Muscle of arm (tissue), 1 donor: ENCODE measurements at regions not wholly inside any gene's neighbourhood (a gene's known extent, or its start where the extent isn't known, plus 50 kb on each side); places are given as distances from the start of the nearest gene placed in this dataset.
"Not testable (repeated sequence)": the region's sequence is repeated elsewhere in the genome, so short reads cannot be mapped to it uniquely, and the experiment has no call there.

Source experiments
- DNase-seq: peaks from one replicate; pipeline ENCODE4 v3.0.0-alpha.2; 2013

DNA sequence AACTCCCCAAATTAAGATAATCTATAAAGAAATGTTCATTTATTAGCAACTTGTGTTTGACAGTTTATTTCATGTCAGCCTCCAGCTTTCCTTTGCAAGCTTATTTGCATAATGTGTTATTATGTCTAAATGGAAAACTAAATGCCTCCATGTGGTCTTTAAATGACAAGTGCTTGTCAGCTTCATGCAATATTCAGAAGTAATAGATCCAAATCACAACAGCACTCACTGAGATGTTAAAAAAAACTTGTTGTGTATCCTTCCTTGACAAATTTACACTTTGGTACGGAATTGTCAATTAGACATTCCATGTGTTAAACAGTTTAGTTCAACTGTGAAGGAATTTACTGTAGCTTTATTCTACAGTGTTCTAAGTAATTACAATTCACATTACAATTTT lies 124.4 kb upstream of the PTBP2 start:
- DNase-seq, result no peak

DNA sequence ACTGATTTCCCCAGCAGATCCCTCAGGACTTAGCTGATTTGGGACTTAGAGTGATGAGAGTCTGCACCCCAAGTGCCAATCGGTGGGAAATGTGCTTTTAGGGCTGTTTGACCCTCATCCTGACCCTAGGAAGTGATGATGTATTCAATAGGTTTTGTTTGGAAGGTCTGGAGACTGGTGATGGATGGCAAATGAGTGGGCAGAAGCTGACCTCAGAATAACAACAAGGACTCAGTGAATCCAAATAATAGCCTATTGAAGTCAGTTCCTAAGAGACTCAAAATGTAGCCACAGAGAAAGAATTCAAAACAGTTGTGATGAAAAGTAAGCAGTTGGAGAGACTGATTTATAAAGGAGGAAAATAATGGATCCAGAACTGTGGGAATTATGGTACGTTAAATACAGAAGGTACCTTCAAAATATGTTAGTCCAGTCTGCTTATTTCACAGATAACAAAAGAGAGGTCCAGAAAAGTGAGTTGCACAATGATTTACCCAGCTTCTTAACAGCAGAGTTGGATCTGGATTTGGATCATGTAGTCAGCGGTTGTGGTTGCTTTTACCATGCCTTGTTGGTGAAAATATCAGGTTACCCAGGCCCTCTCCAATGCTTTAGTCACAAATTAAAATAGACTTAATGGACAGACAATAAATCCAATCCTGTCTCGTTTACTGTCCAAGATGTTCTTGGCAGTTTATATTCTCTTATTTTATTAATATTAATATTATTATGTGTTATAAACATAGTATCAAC lies 123.0 kb upstream of the PTBP2 start:
- no peak for DNase-seq

DNA sequence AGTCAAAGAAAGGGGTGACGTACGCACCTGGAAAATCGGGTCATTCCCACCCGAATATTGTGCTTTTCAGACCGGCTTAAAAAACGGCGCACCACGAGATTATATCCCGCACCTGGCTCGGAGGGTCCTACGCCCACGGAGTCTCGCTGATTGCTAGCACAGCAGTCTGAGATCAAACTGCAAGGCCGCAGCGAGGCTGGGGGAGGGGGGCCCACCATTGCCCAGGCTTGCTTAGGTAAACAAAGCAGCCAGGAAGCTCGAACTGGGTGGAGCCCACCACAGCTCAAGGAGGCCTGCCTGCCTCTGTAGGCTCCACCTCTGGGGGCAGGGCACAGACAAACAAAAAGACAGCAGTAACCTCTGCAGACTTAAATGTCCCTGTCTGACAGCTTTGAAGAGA lies 117.0 kb upstream of the PTBP2 start:
- DNase-seq, result not testable (repeated sequence)

DNA sequence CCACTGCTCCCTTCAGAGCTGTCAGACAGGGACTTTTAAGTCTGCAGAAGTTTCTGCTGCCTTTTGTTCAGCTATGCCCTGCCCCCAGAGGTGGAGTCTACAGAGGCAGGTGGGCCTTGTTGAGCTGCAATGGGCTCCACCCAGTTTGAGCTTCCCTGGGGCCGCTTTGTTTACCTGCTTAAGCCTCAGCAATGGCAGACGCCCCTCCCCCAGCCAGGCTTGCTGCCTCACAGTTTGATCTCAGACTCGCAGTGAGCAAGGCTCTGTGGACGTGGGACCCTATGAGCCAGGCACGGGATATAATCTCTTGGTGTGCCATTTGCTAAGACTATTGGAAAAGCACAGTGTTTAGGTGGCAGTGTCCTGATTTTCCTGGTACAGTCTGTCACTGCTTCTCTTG lies 104.2 kb upstream of the PTBP2 start:
- not testable (repeated sequence) for DNase-seq

DNA sequence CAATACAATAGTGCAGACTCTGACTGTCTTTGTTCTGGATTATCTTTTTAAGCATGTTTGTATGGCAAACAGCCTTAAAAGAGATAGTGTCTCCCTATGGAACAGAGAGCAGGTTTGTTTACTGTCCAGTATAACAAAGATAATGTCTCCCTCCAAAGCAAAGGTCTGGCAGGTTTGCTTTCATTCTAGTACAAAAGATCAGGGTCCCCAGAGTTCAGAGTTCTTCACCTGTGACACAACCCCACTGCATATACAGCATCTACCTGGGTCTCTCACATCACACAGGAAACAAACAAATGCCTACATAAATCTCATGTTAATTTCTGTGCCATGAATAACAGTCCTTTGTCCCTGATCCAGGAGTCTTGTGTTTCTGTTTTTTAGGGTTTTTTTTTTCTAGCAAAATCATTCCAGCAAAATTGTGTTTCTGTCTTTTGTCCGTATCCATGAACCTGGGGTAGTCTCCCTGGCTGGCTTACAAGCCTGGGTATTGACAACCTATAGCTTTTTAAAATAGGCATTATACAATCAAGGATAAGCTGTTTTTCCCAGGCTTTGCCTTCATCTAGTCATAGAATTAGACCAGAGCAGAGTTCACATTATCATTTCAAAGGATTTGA lies 89.4 kb upstream of the PTBP2 start:
- DNase-seq, result no peak

DNA sequence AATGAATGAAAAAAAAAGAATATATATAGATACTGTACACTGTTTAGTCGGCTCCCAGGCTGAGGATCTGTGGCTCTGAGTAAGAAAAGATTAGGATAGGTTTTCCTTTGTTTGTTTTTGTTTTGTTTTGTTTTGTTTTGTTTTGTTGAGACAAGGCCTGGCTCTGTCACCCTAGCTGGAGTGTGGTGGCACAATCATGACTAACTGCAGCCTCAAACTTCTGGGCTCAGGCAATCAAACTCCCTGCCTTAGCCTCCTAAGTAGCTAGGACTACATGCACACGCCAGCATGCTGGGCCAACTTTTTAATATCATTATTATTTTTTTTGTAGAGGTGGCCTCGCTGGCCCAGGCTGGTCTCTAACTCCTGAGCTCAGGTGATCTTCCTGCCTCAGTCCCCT lies 87.9 kb upstream of the PTBP2 start:
- DNase-seq, result no peak

DNA sequence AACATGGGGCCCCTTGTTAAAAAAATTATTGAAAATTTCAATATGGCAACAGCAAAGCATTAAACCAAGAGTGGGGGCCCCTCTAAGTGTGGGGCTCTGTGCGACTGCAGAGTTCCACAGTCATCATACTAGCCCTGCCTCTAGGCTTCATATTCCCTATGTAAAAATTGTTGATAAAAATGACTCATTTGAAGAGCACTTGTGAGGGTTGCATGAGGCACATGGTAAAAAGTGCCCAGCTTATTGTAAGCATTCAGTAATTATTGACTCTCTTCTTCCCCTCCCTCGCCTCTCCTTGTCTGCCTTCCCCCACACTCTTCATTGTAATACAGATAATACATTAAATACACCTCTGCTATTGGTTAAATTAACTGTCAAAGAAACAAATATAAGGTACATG lies 86.7 kb upstream of the PTBP2 start:
- DNase-seq, result no peak

DNA sequence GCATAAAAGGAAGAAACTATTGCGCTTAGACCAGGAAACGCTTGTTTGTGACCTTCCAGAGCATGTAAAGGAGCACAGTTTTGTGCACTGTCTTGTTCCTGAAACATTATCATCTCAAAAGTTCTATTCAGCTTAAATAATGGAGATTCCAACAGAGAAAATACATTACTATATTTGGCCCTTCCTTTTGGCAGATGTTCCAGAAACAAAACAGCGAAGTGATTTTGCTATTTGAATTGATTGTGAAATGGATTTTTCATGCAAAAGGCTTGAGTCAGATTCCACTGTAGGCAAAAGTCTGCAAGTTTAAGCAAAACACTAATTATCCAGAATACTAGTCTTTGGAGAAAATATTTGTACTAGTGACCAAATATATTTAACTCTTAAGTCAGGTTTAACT lies 80.3 kb upstream of the PTBP2 start:
- DNase-seq, result peak; percentile 35

DNA sequence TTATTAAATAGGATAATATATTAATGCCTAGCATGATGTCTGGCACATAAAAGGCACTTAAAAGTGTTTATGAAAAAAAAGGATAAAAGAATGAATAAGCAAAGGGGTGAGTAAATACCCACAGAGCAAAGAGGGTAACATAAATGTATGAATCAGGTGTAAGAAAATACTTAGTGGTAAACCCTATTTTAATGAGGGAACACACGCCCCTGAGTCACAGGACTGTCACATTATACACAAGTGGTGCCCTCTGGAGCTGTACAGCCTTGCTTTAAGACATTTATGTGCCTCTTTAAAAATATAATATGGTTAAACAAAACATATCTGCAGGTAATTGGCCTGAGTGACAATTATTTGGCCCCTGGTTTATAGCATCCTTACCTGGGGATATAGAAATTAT lies 78.1 kb upstream of the PTBP2 start:
- no peak for DNase-seq

DNA sequence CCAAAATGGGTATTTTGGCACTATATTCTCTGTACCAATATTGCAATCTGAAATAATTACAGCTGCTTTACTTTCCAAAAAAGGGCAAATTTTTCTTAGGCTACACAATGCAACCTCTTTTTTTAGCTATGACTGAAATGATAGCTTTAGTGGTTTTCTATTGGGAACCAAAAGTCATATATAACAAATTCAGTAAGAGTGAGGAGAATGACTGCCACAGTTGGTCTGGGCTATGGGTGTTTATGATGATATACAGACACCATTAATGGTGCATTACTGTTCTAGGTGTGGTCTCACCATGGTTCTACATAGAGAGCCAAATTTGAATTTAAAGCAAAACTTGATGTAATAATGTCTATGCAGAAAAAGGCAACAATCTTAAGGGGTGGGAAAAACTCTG lies 72.3 kb upstream of the PTBP2 start:
- no peak for DNase-seq

DNA sequence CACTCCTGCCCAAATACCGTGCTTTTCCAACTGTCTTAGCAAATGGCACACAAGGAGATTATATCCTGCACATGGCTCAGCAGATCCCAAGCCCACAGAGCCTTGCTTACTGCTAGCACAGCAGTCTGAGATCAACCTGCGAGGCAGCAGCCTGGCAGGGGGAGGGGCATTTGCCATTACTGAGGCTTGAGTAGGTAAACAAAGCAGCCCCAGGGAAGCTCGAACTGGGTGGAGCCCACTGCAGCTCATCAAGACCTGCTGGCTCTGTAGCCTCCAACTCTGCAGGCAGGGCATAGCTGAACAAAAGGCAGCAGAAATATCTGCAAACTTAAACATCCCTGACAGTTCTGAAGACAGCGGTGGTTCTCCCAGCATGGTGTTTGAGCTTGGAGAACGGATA lies 70.1 kb upstream of the PTBP2 start:
- no peak for DNase-seq

DNA sequence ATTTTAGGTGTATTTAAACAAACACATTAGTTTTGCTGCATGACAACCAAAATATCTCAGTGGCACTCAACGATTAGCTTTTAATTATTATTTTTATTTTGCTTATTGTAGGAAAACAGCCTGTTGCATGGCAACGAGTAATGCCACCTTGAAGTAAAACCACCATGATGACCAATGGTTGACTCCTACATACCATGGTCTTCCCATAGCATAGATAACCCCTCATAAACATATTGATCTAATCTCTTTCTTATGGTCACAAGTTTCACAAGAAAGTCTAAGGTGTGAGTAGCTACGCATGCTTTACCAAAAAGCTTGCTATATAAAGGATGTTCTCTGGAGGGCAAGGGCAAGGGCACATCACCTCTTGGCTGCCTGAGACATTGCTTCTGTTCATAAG lies 61.5 kb upstream of the PTBP2 start:
- DNase-seq, result no peak

DNA sequence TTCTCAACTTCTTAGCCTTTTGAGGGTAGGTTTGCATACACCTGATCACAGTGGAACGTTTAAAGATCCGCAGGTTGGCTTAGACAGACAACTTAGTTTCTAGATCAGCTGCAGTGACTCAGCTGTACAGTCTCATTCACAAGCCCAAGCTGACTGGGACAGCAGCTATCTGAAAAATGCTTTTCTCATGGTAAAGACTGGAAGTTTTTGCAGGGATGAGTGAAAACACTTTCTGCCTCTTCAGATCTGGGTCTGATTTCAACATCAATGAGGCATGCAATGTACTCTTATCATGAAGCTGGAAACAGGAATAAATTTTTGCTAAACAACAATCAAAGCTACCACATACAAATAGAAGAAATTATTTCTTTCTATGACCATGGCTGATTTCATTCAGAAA lies 61.1 kb upstream of the PTBP2 start:
- no peak for DNase-seq
